ENCODE measurements at regions not wholly inside any gene's neighbourhood (a gene's known extent, or its start where the extent isn't known, plus 50 kb on each side); places are given as distances from the start of the nearest gene placed in this dataset.

GRCh38 chr2:155663265-155663664, 669.3 kb downstream of the NR4A2 start (continued):
- TF ChIP-seq GLIS2 (tag by site-specific recombination; IDR thresholded peaks at IDR 0.05) = no peak
- no peak for TF ChIP-seq ZNF398 (tag by site-specific recombination; IDR thresholded peaks at IDR 0.05)
- TF ChIP-seq ZNF19 (tag by site-specific recombination; IDR thresholded peaks at IDR 0.05; ENCODE audit: low read depth) = no peak
- TF ChIP-seq INSM2 (tag by site-specific recombination; IDR thresholded peaks at IDR 0.05) = no peak
- no peak for TF ChIP-seq ZNF350 (tag by site-specific recombination; IDR thresholded peaks at IDR 0.05)
- no peak for TF ChIP-seq ZSCAN16 (tag by site-specific recombination; IDR thresholded peaks at IDR 0.05)
- no peak for TF ChIP-seq ZNF214 (tag by site-specific recombination; IDR thresholded peaks at IDR 0.05; ENCODE audit: borderline replicate concordance)
- no peak for TF ChIP-seq ZNF10 (tag by site-specific recombination; IDR thresholded peaks at IDR 0.05)
- no peak for TF ChIP-seq HOXC10 (CRISPR knock-in tag; IDR thresholded peaks at IDR 0.05)
- TF ChIP-seq KLF17 (tag by site-specific recombination; IDR thresholded peaks at IDR 0.05) = no peak
- TF ChIP-seq ZNF138 (tag by site-specific recombination; IDR thresholded peaks at IDR 0.05; ENCODE audit: borderline replicate concordance) = no peak

GRCh38 chr2:155662224-155662623, 670.3 kb downstream of the NR4A2 start:
- Histone ChIP-seq H3K36me3 (ENCODE audit: control insufficient read depth in 2 of 2, insufficient read depth in 1 of 2, low read length in 2 of 2) (no peaks in the 10 kb centered on the region), H3K9me3 (ENCODE audit: control insufficient read depth, insufficient read depth, low read depth, low read length) (no peaks in the 10 kb centered on the region), H3K4me3 (ENCODE audit: low read depth, low read length) (no peak overlapping the region), H3K27ac (ENCODE audit: extremely low read depth, low read depth, low read length) (no peak overlapping the region), H3K4me1 (ENCODE audit: control insufficient read depth, insufficient read depth, low read length) (no peaks in the 10 kb centered on the region)
- ChIA-PET POLR2A (no interaction called here), CTCF (no interaction called here)
- TF ChIP-seq ZNF76 (tag by site-specific recombination; IDR thresholded peaks at IDR 0.05; ENCODE audit: borderline replicate concordance, low read depth) = no peak
- no peak for TF ChIP-seq TSHZ1 (tag by site-specific recombination; IDR thresholded peaks at IDR 0.05; ENCODE audit: borderline replicate concordance)
- TF ChIP-seq ZNF274 (IDR thresholded peaks at IDR 0.05; ENCODE audit: low read length) = no peak
- no peak for TF ChIP-seq ZNF274 (tag by site-specific recombination; IDR thresholded peaks at IDR 0.05; ENCODE audit: borderline replicate concordance)
- no peak for TF ChIP-seq ZNF24 (tag by site-specific recombination; IDR thresholded peaks at IDR 0.05)

- no peaks in the 10 kb centered on the region for H3K4me1 ChIP-seq (ENCODE audit: control insufficient read depth, insufficient read depth, low read length)
- no peak overlapping the region for H3K4me3 ChIP-seq (ENCODE audit: low read depth, low read length)
- POLR2A ChIA-PET = no interaction called here
- H3K36me3 ChIP-seq (ENCODE audit: control insufficient read depth in 2 of 2, insufficient read depth in 1 of 2, low read length in 2 of 2) = no peaks in the 10 kb centered on the region
- CTCF ChIA-PET = no interaction called here
- no peak overlapping the region for H3K27ac ChIP-seq (ENCODE audit: extremely low read depth, low read depth, low read length)
- H3K9me3 ChIP-seq (ENCODE audit: control insufficient read depth, insufficient read depth, low read depth, low read length) = no peaks in the 10 kb centered on the region
- TF ChIP-seq ZNF654 (tag by site-specific recombination; IDR thresholded peaks at IDR 0.05; ENCODE audit: low read depth) (no peak), TSHZ1 (tag by site-specific recombination; IDR thresholded peaks at IDR 0.05; ENCODE audit: borderline replicate concordance) (no peak), ZNF664 (tag by site-specific recombination; IDR thresholded peaks at IDR 0.05) (no peak), KLF10 (tag by site-specific recombination; IDR thresholded peaks at IDR 0.05) (no peak), ZNF776 (tag by site-specific recombination; IDR thresholded peaks at IDR 0.05; ENCODE audit: borderline replicate concordance) (no peak)
Observed at GRCh38 chr2:155653176-155653575, 679.3 kb downstream of the NR4A2 start.
